ENCODE measurements at regions not wholly inside any gene's neighbourhood (a gene's known extent, or its start where the extent isn't known, plus 50 kb on each side); places are given as distances from the start of the nearest gene placed in this dataset.

GRCh38 chr7:16357474-16357873 is 63.9 kb downstream of the CRPPA start:
- TF ChIP-seq CTCF (conservative IDR thresholded peaks at IDR 0.05; ENCODE audit: low read length) (no peak), EZH2phosphoT487 (IDR thresholded peaks at IDR 0.05; ENCODE audit: borderline replicate concordance) (no peak)
